Upper lobe of right lung (tissue), 1 donor: ENCODE measurements at regions not wholly inside any gene's neighbourhood (a gene's known extent, or its start where the extent isn't known, plus 50 kb on each side); places are given as distances from the start of the nearest gene placed in this dataset.

Source experiments
- ATAC-seq: fragments of 200-7000 bp; cut with Tn5 transposase; one replicate; pipeline ENCODE4 v1.9.1; 2020; ENCODE audit warnings: mild to moderate bottlenecking, moderate library complexity
- DNase-seq: peaks from one replicate; pipeline ENCODE4 v3.0.0-alpha.2; 2020
- H3K27ac ChIP-seq: fragments of 200-600 bp; one replicate; pipeline ENCODE4 v1.8.0; 2022
- H3K27me3 ChIP-seq: fragments of 200-600 bp; one replicate; pipeline ENCODE4 v1.8.0; 2022; ENCODE audit warnings: mild to moderate bottlenecking
- H3K36me3 ChIP-seq: fragments of 200-600 bp; one replicate; pipeline ENCODE4 v1.8.0; 2022
- H3K4me1 ChIP-seq: fragments of 200-600 bp; one replicate; pipeline ENCODE4 v1.8.0; 2022
- H3K4me3 ChIP-seq: fragments of 200-600 bp; one replicate; pipeline ENCODE4 v1.8.0; 2022; ENCODE audit warnings: mild to moderate bottlenecking
- H3K9me3 ChIP-seq: fragments of 200-600 bp; one replicate; pipeline ENCODE4 v1.8.0; 2022
- intact Hi-C: fragments of 100-400 bp; cut with DNase I; formaldehyde crosslinking; loops from one replicate; pipeline ENCODE4 v1.11.0; 2022
- TF ChIP-seq, protein P1 (sequence below): fragments of 200-600 bp; IDR thresholded peaks from one replicate; pipeline ENCODE4 v1.8.0; 2022; ENCODE audit warnings: antibody characterized with exemption
- donor health status: DM: no; HTN: yes; CAD: no; lungs with severe emphysema.

GRCh38 chrX:13440176-13440575, 120.3 kb upstream of the ATXN3L start:
- H3K36me3 ChIP-seq, result no peaks in the 10 kb centered on the region
- H3K4me1 ChIP-seq, result no peaks in the 10 kb centered on the region
- H3K27ac ChIP-seq, result no peak overlapping the region
- TF ChIP-seq, protein P1, sequence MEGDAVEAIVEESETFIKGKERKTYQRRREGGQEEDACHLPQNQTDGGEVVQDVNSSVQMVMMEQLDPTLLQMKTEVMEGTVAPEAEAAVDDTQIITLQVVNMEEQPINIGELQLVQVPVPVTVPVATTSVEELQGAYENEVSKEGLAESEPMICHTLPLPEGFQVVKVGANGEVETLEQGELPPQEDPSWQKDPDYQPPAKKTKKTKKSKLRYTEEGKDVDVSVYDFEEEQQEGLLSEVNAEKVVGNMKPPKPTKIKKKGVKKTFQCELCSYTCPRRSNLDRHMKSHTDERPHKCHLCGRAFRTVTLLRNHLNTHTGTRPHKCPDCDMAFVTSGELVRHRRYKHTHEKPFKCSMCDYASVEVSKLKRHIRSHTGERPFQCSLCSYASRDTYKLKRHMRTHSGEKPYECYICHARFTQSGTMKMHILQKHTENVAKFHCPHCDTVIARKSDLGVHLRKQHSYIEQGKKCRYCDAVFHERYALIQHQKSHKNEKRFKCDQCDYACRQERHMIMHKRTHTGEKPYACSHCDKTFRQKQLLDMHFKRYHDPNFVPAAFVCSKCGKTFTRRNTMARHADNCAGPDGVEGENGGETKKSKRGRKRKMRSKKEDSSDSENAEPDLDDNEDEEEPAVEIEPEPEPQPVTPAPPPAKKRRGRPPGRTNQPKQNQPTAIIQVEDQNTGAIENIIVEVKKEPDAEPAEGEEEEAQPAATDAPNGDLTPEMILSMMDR, result no peak
- H3K4me3 ChIP-seq, result no peak overlapping the region
- intact Hi-C loops, result no loop called here
- no peaks in the 10 kb centered on the region for H3K9me3 ChIP-seq
- no peak for ATAC-seq
- no peak for DNase-seq
- no peaks in the 10 kb centered on the region for H3K27me3 ChIP-seq

DNA sequence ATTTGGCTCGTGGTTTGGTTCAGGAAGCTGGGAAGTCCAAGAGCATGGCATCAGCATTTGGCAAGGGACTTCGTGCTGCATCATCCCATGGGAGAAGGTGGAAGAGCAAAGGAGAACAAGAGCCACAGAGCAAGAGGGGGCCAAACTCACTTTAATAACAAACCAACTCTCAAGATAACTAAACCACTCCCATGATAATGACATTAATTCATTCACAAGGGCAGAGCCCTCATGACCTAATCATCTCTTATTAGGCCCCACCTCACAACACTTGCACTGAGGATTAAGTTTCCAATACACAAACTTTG, 113.4 kb upstream of the ATXN3L start:
- H3K4me1 ChIP-seq, result peaks cover 10% of the 10 kb centered on the region
- no peak for ATAC-seq
- H3K27me3 ChIP-seq, result no peaks in the 10 kb centered on the region
- DNase-seq, result no peak
- no peak overlapping the region for H3K4me3 ChIP-seq
- H3K9me3 ChIP-seq, result no peaks in the 10 kb centered on the region
- H3K27ac ChIP-seq, result no peak overlapping the region
- TF ChIP-seq, protein P1, result no peak
- H3K36me3 ChIP-seq, result no peaks in the 10 kb centered on the region
- intact Hi-C loops, result no loop called here

GRCh38 chrX:13432414-13433297, 112.8 kb upstream of the ATXN3L start:
- Histone ChIP-seq H3K9me3 (no peaks in the 10 kb centered on the region), H3K36me3 (no peaks in the 10 kb centered on the region), H3K4me1 (peaks cover 10% of the 10 kb centered on the region), H3K27ac (no peak overlapping the region), H3K27me3 (no peaks in the 10 kb centered on the region), H3K4me3 (no peak overlapping the region)
- intact Hi-C loops, result no loop called here
- ATAC-seq (peak; percentile 34), DNase-seq (no peak)
- TF ChIP-seq, protein P1, result no peak

- intact Hi-C loops, result no loop called here
- H3K4me1 ChIP-seq, result peaks cover 10% of the 10 kb centered on the region
- H3K4me3 ChIP-seq, result no peak overlapping the region
- no peak overlapping the region for H3K27ac ChIP-seq
- H3K36me3 ChIP-seq, result no peaks in the 10 kb centered on the region
- DNase-seq (no peak), ATAC-seq (no peak)
- no peaks in the 10 kb centered on the region for H3K9me3 ChIP-seq
- TF ChIP-seq, protein P1, result no peak
- no peaks in the 10 kb centered on the region for H3K27me3 ChIP-seq
These were observed 110.4 kb upstream of the ATXN3L start for GRCh38 chrX:13430136-13430827.

DNA sequence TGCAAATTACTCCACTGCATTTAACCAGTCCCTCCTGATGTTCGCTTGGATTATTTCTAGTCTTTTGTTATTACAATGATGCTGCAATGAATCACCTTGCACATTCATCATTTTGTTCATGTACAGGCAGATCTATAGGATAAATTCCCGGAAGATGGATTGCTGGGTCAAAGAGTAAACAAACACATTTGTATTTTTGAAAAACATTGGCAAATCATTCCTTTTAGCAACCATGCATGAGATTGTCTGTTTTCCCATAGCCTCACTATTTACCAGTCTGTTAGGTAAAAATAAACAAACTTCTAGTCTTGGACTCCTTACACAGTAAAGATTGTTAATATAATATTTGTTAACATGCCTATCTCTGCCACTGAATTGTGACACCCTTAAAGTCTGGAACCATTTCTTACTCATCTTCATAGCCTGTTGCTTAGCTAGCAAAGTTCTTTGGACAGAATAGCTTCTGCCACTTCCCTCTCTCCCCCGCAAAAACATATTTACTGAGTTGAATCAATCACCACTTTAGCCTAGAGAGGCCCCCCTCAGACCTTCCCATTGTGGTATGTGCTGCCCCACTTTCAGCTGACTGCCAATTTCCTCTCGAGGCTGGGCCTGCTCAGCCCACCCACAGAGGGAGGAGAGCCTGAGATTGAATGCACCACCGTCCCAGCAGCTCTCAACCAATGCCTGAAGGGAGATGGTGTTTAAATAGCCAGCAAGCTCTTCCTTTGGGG, 108.4 kb upstream of the ATXN3L start:
- Histone ChIP-seq H3K4me3 (no peak overlapping the region), H3K9me3 (no peaks in the 10 kb centered on the region), H3K4me1 (peaks cover 10% of the 10 kb centered on the region), H3K27ac (no peak overlapping the region), H3K27me3 (no peaks in the 10 kb centered on the region), H3K36me3 (no peaks in the 10 kb centered on the region)
- ATAC-seq, result peak; percentile 75
- no peak for DNase-seq
- TF ChIP-seq, protein P1, result no peak
- intact Hi-C loops, result no loop called here
